Peyer's patch (tissue), 4 donors: ENCODE measurements at regions not wholly inside any gene's neighbourhood (a gene's known extent, or its start where the extent isn't known, plus 50 kb on each side); places are given as distances from the start of the nearest gene placed in this dataset.

Experiments used
- CTCF ChIP-seq, 6 experiments: fragments of 450-650 bp in 4 of 6; fragments of 200-600 bp in 2 of 6; sonication (generic) in 1 of 6; IDR thresholded peaks; one replicate each; pipeline ENCODE4 v1.5.1; 2017 to 2019; ENCODE audit warnings: antibody characterized with exemption in 6 of 6, mild to moderate bottlenecking in 3 of 6, moderate library complexity in 1 of 6
- POLR2A ChIP-seq, 2 donors: fragments of 450-650 bp; IDR thresholded peaks; one replicate each; pipeline ENCODE4 v1.5.1; 2017; ENCODE audit warnings: antibody characterized with exemption in 2 of 2, mild to moderate bottlenecking in 2 of 2, moderate library complexity in 2 of 2

GRCh38 chr14:81953419-81953818 lies 419.8 kb upstream of the SEL1L start:
- TF ChIP-seq POLR2A (IDR thresholded peaks at IDR 0.05) (no peak), CTCF (IDR thresholded peaks at IDR 0.05) (no peak)
